ENCODE measurements at regions not wholly inside any gene's neighbourhood (a gene's known extent, or its start where the extent isn't known, plus 50 kb on each side); places are given as distances from the start of the nearest gene placed in this dataset.
"Not testable (repeated sequence)": the region's sequence is repeated elsewhere in the genome, so short reads cannot be mapped to it uniquely, and the experiment has no call there.

DNA sequence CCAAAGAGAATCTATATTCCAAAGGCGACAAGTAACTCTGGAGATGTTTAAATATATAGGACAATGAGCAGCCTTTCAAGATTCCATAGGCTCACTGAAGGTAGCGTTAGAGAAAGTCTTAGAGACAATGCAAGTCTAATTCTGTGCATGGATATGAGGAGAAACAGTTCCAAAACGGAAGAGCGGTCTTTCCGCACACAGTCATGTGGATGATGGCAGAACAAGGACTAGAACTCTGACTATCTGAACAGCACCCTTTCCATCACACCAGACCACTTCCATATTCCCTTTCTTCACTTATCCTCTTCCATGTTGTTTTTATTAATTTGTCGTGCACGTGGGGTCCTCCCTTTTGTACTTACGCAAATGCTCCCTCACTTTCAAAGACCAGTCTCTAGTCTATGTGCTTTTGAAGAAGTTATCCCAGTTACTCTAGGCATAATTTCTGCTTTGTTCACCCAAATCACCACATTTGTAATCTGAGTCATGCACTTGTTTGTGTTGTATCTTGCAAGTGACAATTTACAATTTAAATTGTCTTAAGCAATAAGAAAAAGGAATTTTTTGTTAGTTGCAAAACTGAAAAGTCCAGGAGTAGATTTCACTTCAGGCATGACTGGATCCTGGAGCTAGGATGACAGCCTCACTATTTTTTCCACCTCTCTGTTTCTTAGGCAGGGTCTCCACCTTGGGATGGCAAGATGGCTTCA lies 116.0 kb upstream of the ADRA1B start:
- TF ChIP-seq, protein P1, sequence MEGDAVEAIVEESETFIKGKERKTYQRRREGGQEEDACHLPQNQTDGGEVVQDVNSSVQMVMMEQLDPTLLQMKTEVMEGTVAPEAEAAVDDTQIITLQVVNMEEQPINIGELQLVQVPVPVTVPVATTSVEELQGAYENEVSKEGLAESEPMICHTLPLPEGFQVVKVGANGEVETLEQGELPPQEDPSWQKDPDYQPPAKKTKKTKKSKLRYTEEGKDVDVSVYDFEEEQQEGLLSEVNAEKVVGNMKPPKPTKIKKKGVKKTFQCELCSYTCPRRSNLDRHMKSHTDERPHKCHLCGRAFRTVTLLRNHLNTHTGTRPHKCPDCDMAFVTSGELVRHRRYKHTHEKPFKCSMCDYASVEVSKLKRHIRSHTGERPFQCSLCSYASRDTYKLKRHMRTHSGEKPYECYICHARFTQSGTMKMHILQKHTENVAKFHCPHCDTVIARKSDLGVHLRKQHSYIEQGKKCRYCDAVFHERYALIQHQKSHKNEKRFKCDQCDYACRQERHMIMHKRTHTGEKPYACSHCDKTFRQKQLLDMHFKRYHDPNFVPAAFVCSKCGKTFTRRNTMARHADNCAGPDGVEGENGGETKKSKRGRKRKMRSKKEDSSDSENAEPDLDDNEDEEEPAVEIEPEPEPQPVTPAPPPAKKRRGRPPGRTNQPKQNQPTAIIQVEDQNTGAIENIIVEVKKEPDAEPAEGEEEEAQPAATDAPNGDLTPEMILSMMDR (IDR thresholded peaks at IDR 0.05; ENCODE audit: low read depth, low read length, missing control alignments) = no peak
- no peak overlapping the region for H3K4me3 ChIP-seq (ENCODE audit: low read depth, low read length)
- no peak for DNase-seq (ENCODE audit: low read depth)

DNA sequence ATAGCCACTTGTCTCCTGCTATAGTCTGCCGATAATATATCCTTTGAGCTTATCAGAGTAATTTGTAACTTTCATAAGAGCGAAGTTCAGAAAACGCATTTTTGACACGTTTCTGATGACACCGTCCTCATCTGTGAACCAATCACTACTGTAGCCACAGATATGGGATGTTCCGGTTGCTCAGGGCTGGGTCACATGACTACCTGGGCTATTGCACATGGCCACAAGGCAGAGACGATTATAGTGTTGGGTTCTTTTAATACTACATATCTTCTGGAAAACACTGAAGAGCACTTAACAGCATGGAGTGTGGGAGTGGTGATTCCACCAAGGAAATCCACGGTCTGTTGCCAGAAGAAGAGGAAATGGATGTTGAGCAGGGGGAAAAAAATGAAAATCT lies 115.0 kb upstream of the ADRA1B start:
- TF ChIP-seq, protein P1 (IDR thresholded peaks at IDR 0.05; ENCODE audit: low read depth, low read length, missing control alignments) = no peak
- H3K4me3 ChIP-seq (ENCODE audit: low read depth, low read length) = no peak overlapping the region
- no peak for DNase-seq (ENCODE audit: low read depth)

DNA sequence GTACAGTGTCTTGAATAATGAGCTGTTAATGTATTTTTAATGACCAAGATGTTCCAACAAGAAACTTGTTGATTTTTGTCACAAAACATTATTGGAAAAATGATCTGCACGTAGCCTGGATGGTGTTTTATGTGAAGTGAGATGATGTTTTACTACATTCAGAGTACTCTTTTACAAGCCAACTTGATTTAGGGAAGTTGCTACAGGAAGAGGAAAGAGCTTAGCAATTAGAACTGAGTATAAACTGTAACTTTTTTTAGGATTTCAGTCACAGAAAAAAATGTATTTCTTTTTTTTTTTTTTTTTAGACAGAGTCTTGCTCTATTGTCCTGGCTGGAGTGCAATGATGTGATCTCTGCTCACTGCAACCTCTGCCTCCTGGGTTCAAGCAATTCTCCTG lies 113.6 kb upstream of the ADRA1B start:
- H3K4me3 ChIP-seq (ENCODE audit: low read depth, low read length) = no peak overlapping the region
- DNase-seq (ENCODE audit: low read depth) = no peak
- TF ChIP-seq, protein P1 (IDR thresholded peaks at IDR 0.05; ENCODE audit: low read depth, low read length, missing control alignments) = no peak

DNA sequence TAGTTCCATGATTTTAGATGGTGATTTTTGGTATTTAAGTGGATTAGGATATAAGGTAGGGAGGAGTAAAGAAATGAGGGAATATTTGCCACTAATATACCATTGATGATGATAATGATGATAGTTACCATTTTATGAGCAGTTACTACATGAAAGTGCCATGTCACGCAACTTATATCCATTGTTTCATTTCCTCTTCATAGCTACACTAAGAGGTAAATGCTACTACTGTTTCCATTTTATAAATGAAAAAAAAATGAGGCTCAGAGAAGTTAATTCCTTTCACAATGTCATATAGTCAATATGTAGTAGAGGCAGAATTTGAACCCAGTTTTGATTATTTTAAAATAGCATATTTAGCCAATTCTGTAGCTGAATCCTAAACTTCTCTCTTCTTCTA lies 112.2 kb upstream of the ADRA1B start:
- H3K4me3 ChIP-seq (ENCODE audit: low read depth, low read length) = no peak overlapping the region

DNA sequence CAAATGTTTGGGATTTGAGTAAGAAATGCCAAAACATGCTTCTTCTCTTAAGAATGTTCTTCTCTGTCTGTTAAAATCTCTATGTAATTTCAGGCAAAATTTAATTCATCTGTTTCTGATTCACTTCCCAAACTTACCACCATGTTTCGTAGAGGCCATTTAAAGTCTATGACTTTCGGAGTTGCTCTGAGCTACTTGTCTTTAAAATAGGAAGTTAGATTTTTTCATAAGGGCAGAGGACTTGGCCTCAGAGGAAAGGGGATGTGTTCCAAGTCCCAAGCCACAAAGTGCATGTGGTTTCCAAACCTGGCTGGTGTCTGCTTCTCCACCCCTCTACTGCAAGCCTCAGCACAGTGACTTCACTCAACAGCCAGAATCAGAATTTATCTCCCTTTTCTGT lies 111.3 kb upstream of the ADRA1B start:
- no peak for DNase-seq (ENCODE audit: low read depth)
- TF ChIP-seq, protein P1 (IDR thresholded peaks at IDR 0.05; ENCODE audit: low read depth, low read length, missing control alignments) = no peak
- no peak overlapping the region for H3K4me3 ChIP-seq (ENCODE audit: low read depth, low read length)

More for the DNA sequence above, 112.2 kb upstream of the ADRA1B start:
- no peak for DNase-seq (ENCODE audit: low read depth)
- TF ChIP-seq, protein P1 (IDR thresholded peaks at IDR 0.05; ENCODE audit: low read depth, low read length, missing control alignments) = no peak

DNA sequence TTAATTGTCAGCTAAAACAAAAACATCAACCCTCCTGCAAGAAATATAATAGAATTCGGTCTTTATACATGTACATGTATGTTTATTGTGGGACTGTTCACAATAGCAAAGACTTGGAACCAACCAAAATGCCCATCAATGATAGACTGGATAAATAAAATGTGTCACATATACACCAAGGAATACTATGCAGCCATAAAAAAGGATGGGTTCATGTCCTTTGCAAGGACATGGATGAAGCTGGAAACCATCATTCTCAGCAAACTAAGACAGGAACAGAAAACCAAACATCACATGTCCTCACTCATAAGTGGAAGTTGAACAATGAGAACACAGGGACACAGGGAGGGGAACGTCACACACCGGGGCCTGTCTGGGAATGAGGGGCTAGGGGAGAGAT lies 109.1 kb upstream of the ADRA1B start:
- DNase-seq (ENCODE audit: low read depth); H3K4me3 ChIP-seq (ENCODE audit: low read depth, low read length): not testable (repeated sequence)

DNA sequence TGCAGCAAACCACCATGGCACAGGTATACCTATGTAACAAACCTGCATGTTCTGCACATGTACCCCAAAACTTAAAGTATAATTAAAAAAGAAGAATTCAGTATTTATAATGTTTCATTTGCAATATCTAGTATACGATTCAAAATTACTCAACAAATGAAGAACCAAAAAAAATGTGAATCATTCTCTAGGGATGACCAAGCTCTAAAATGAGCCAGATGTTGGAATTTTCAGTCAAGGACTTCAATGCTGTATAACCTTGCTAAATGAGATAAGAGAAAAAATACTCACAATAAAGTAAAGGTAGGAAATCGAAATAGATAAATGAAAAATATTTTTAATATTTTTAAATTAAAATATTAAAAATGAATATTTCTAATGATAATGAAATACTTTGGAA lies 108.7 kb upstream of the ADRA1B start:
- no peak for DNase-seq (ENCODE audit: low read depth)
- no peak overlapping the region for H3K4me3 ChIP-seq (ENCODE audit: low read depth, low read length)
- TF ChIP-seq, protein P1 (IDR thresholded peaks at IDR 0.05; ENCODE audit: low read depth, low read length, missing control alignments) = no peak

Measured in GM12864 (cell line).